Stimulated activated naive CD8-positive, alpha-beta T cell treated with anti-CD3 and anti-CD28 coated beads, Interleukin-15, Interleukin-2, amounts not matched to agents 100 ng/mL and 50 ng/mL, for 24 hours (primary cell): ENCODE measurements at regions not wholly inside any gene's neighbourhood (a gene's known extent, or its start where the extent isn't known, plus 50 kb on each side); places are given as distances from the start of the nearest gene placed in this dataset.
"Not testable (repeated sequence)": the region's sequence is repeated elsewhere in the genome, so short reads cannot be mapped to it uniquely, and the experiment has no call there.

ENCODE experiments used
- H3K27ac Mint-ChIP-seq: one replicate; pipeline ENCODE4 v1.8.0; 2021; ENCODE audit warnings: mild to moderate bottlenecking, mixed read lengths
- H3K27me3 Mint-ChIP-seq: one replicate; pipeline ENCODE4 v1.8.0; 2021; ENCODE audit warnings: mixed read lengths
- H3K36me3 Mint-ChIP-seq: one replicate; pipeline ENCODE4 v1.8.0; 2021; ENCODE audit warnings: low read depth, mixed read lengths
- H3K4me1 Mint-ChIP-seq: one replicate; pipeline ENCODE4 v1.8.0; 2021; ENCODE audit warnings: low read depth, mixed read lengths
- H3K4me3 Mint-ChIP-seq: one replicate; pipeline ENCODE4 v1.8.0; 2021; ENCODE audit warnings: mild to moderate bottlenecking, mixed read lengths
- H3K9me3 Mint-ChIP-seq: one replicate; pipeline ENCODE4 v1.8.0; 2021; ENCODE audit warnings: mixed read lengths

GRCh38 chr7:138204982-138205298, 128.7 kb downstream of the AKR1D1 start:
- H3K27ac Mint-ChIP-seq = no peak overlapping the region
- H3K36me3 Mint-ChIP-seq = no peaks in the 10 kb centered on the region
- no peaks in the 10 kb centered on the region for H3K9me3 Mint-ChIP-seq
- no peak overlapping the region for H3K4me3 Mint-ChIP-seq
- H3K27me3 Mint-ChIP-seq = no peaks in the 10 kb centered on the region
- H3K4me1 Mint-ChIP-seq = no peaks in the 10 kb centered on the region

DNA sequence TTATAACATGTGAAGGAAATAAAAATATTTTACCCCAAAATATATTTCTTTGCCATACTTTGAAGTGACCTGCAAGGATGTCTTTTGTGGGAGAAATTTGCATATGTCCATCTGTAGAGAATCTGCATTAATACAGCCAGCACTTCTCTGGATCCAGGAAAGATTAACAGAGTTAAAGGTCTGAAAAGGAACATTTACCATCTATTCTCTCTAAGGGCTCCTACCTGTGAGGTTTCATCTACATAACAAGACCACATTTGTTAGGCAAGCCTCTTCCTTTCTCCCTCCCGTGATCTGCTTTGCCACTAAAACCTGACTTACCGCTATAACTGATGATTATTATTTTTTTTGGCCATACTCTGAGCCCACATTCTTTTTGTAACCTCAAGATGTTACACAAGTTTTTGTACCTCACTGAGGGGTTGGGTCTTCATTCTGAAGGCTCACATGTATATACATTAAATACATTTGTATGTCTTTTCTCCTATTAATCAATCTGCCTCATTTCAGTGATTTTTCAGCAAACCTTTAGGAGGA, 129.4 kb downstream of the AKR1D1 start:
- Mint-ChIP-seq H3K4me1 (no peaks in the 10 kb centered on the region), H3K9me3 (no peaks in the 10 kb centered on the region), H3K27me3 (no peaks in the 10 kb centered on the region), H3K27ac (no peak overlapping the region), H3K36me3 (no peaks in the 10 kb centered on the region), H3K4me3 (no peak overlapping the region)

GRCh38 chr7:138207555-138207971, 131.3 kb downstream of the AKR1D1 start:
- Mint-ChIP-seq H3K36me3 (no peaks in the 10 kb centered on the region), H3K27ac (no peak overlapping the region), H3K4me3 (no peak overlapping the region), H3K9me3 (no peaks in the 10 kb centered on the region), H3K27me3 (no peaks in the 10 kb centered on the region), H3K4me1 (no peaks in the 10 kb centered on the region)

DNA sequence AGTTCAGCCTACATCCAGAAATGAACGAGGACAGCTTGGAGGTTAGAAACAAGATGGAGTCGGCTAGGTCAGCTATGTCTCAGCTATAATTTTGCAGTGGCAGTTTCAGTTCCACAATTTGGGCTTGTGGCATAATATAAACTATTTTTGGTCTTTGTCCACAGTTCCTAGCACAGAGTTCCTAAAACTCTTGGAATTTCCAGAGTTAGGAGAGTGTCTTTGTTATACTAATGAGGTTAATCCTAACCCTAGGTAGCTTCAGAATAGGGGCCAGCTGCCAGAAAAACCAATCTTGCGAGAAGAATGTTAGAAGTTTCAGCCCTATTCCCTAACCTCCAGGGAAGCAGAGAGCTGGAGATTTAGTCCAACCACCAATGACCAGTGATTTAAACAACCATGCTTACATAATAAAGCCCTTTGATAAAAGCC, 131.9 kb downstream of the AKR1D1 start:
- Mint-ChIP-seq H3K9me3 (no peaks in the 10 kb centered on the region), H3K36me3 (no peaks in the 10 kb centered on the region), H3K4me1 (no peaks in the 10 kb centered on the region), H3K4me3 (no peak overlapping the region), H3K27ac (no peak overlapping the region), H3K27me3 (no peaks in the 10 kb centered on the region)

DNA sequence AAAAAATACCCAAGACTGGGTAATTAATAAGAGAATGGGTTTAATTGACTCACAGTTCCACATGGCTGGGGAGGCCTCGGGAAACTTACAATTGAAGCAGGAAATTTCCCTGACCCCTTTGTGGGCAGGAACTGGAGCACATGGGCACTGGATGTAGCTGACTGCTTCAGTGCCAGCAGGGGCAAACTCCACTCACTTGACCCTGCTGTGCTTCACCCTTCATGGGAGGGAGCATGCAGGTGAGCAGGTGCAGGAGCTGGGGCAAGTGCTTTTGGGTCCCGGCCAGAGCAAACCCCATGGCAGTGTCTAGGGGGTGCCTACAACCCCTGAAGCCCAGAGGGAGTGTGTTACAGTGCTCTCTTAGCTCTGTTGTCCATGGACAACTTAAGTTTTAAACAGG, 132.6 kb downstream of the AKR1D1 start:
- Mint-ChIP-seq H3K4me3 (no peak overlapping the region), H3K9me3 (no peaks in the 10 kb centered on the region), H3K27ac (no peak overlapping the region), H3K4me1 (no peaks in the 10 kb centered on the region), H3K36me3 (no peaks in the 10 kb centered on the region), H3K27me3 (no peaks in the 10 kb centered on the region)

GRCh38 chr7:138212314-138212713, 136.1 kb downstream of the AKR1D1 start:
- Mint-ChIP-seq H3K27me3 (no peaks in the 10 kb centered on the region), H3K4me1 (no peaks in the 10 kb centered on the region), H3K4me3 (no peak overlapping the region), H3K27ac (no peak overlapping the region), H3K9me3 (peaks cover 4% of the 10 kb centered on the region), H3K36me3 (no peaks in the 10 kb centered on the region)

- no peaks in the 10 kb centered on the region for H3K4me1 Mint-ChIP-seq
- H3K36me3 Mint-ChIP-seq = no peaks in the 10 kb centered on the region
- no peak overlapping the region for H3K4me3 Mint-ChIP-seq
- no peak overlapping the region for H3K27ac Mint-ChIP-seq
- peaks cover 7% of the 10 kb centered on the region for H3K9me3 Mint-ChIP-seq
- no peaks in the 10 kb centered on the region for H3K27me3 Mint-ChIP-seq
Observed at GRCh38 chr7:138214926-138215325, 138.7 kb downstream of the AKR1D1 start.

DNA sequence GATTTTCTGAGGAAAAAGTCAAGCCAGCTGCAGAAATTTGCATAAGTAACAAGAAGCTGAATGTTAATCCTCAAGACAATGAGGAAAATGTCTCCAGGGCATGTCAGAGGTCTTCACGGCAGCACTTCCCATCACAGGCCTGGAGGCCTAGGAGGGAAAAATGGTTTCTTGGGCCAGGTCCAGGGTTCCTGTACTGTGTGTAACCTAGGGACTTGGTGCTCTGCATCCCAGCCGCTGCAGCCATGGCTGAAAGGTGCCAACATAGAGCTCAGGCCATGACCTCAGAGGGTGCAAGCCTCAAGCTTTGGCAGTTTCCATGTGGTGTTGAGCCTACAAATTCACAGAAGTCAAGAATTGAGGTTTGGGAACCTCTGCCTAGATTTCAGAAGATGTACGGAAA, 144.1 kb downstream of the AKR1D1 start:
- H3K4me1 Mint-ChIP-seq, H3K27ac Mint-ChIP-seq, H3K27me3 Mint-ChIP-seq, H3K36me3 Mint-ChIP-seq, H3K4me3 Mint-ChIP-seq: not testable (repeated sequence)
- peaks cover 10% of the 10 kb centered on the region for H3K9me3 Mint-ChIP-seq

DNA sequence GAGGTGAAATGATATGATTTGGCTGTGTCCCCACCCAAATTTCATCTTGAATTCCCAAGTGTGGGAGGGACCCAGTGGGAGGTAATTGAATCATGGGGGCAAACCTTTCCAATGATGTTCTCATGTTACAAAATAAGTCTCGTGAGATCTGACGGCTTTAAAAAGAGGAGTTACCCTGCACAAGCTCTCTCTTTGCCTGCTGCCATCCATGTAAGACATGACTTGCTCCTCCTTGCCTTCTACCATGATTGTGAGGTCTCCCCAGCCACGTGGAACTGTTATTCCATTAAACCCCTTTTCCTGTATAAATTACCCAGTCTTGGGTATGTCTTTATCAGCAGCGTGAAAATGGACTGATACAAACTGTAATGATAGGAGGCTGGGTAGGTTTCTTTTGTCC, 145.1 kb downstream of the AKR1D1 start:
- H3K27me3 Mint-ChIP-seq, H3K27ac Mint-ChIP-seq, H3K9me3 Mint-ChIP-seq, H3K36me3 Mint-ChIP-seq, H3K4me1 Mint-ChIP-seq, H3K4me3 Mint-ChIP-seq: not testable (repeated sequence)

DNA sequence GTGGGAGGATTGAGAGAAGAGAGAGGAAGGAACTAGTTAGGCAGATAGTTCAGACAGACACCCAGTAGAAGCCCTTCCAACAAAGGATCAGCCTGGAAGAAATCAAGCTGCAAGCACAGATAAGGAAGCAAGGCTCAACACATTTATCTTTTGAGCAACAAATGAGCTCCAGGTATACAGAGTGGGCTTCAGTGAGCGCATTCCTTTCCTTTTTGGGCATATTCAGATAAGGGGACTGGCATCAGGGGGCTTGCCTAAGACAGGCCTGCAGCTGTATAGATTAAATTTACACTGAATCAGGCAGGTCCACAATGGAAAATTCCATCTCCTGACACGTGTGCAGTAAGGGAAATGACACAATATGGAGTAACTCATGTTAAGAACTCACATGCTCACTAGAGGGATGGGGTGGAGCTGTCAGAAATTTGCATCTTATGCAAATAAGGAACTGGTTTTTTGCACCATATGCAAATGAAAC, 147.2 kb downstream of the AKR1D1 start:
- H3K27ac Mint-ChIP-seq = no peak overlapping the region
- H3K36me3 Mint-ChIP-seq = no peaks in the 10 kb centered on the region
- H3K27me3 Mint-ChIP-seq = no peaks in the 10 kb centered on the region
- H3K9me3 Mint-ChIP-seq = peaks cover 9% of the 10 kb centered on the region
- no peak overlapping the region for H3K4me3 Mint-ChIP-seq
- H3K4me1 Mint-ChIP-seq = no peaks in the 10 kb centered on the region

- Mint-ChIP-seq H3K27me3 (peaks cover 2% of the 10 kb centered on the region), H3K4me1 (no peaks in the 10 kb centered on the region), H3K4me3 (no peak overlapping the region), H3K9me3 (no peaks in the 10 kb centered on the region), H3K36me3 (no peaks in the 10 kb centered on the region), H3K27ac (no peak overlapping the region)
Observed at GRCh38 chr7:138226001-138226476, 149.8 kb downstream of the AKR1D1 start.

- Mint-ChIP-seq H3K4me1 (no peaks in the 10 kb centered on the region), H3K36me3 (no peaks in the 10 kb centered on the region), H3K4me3 (no peak overlapping the region), H3K27ac (no peak overlapping the region), H3K27me3 (peaks cover 2% of the 10 kb centered on the region), H3K9me3 (no peaks in the 10 kb centered on the region)
Observed at GRCh38 chr7:138226745-138227279, 150.6 kb downstream of the AKR1D1 start.

- no peaks in the 10 kb centered on the region for H3K4me1 Mint-ChIP-seq
- peaks cover 5% of the 10 kb centered on the region for H3K9me3 Mint-ChIP-seq
- no peaks in the 10 kb centered on the region for H3K36me3 Mint-ChIP-seq
Observed at GRCh38 chr7:138228119-138228518, 151.9 kb downstream of the AKR1D1 start.

GRCh38 chr7:138228769-138229168, 152.5 kb downstream of the AKR1D1 start:
- Mint-ChIP-seq H3K9me3 (peaks cover 5% of the 10 kb centered on the region), H3K4me1 (no peaks in the 10 kb centered on the region), H3K36me3 (no peaks in the 10 kb centered on the region), H3K27ac (no peak overlapping the region), H3K4me3 (no peak overlapping the region), H3K27me3 (peaks cover 2% of the 10 kb centered on the region)

More at GRCh38 chr7:138228119-138228518, 151.9 kb downstream of the AKR1D1 start:
- no peak overlapping the region for H3K4me3 Mint-ChIP-seq
- no peak overlapping the region for H3K27ac Mint-ChIP-seq
- H3K27me3 Mint-ChIP-seq = peaks cover 2% of the 10 kb centered on the region

- Mint-ChIP-seq H3K4me1 (no peaks in the 10 kb centered on the region), H3K4me3 (no peak overlapping the region), H3K27me3 (peaks cover 2% of the 10 kb centered on the region), H3K27ac (no peak overlapping the region), H3K9me3 (peaks cover 5% of the 10 kb centered on the region), H3K36me3 (no peaks in the 10 kb centered on the region)
Observed at GRCh38 chr7:138233189-138233588, 156.9 kb downstream of the AKR1D1 start.

GRCh38 chr7:138235207-138235606, 158.9 kb downstream of the AKR1D1 start:
- Mint-ChIP-seq H3K9me3 (peaks cover 5% of the 10 kb centered on the region), H3K27ac (no peak overlapping the region), H3K4me3 (no peak overlapping the region), H3K4me1 (no peaks in the 10 kb centered on the region), H3K27me3 (peaks cover 2% of the 10 kb centered on the region), H3K36me3 (no peaks in the 10 kb centered on the region)
